ENCODE measurements at regions not wholly inside any gene's neighbourhood (a gene's known extent, or its start where the extent isn't known, plus 50 kb on each side); places are given as distances from the start of the nearest gene placed in this dataset.

- Histone ChIP-seq H3K36me3 (ENCODE audit: control insufficient read depth in 4 of 4, insufficient read depth in 3 of 4, low read depth in 1 of 4, low read length in 3 of 4) (no peaks in the 10 kb centered on the region), H3K9me3 (ENCODE audit: control insufficient read depth in 4 of 4, low read length in 3 of 4) (no peaks in the 10 kb centered on the region), H3K4me3 (ENCODE audit: low read depth in 1 of 3, low read length in 3 of 3) (no peak overlapping the region), H3K9ac (ENCODE audit: low read depth in 1 of 2, low read length in 2 of 2) (no peak overlapping the region), H3K27me3 (ENCODE audit: control insufficient read depth in 4 of 4, insufficient read depth in 4 of 4, low read length in 3 of 4) (no peaks in the 10 kb centered on the region), H3K4me1 (ENCODE audit: control insufficient read depth in 4 of 4, insufficient read depth in 4 of 4, low read length in 3 of 4) (no peaks in the 10 kb centered on the region), H3K27ac (ENCODE audit: low read depth in 1 of 2, low read length in 2 of 2) (no peak overlapping the region)
- 79% methylated on average over 10 of the region's 10 CpGs for WGBS
- no peak for DNase-seq (ENCODE audit: low spot score)
- TF ChIP-seq ATF3 (IDR thresholded peaks at IDR 0.05): no peak
- TF ChIP-seq NR2F2 (IDR thresholded peaks at IDR 0.05): peak; percentile 64
- TF ChIP-seq RXRA (IDR thresholded peaks at IDR 0.05): peak in 1 of 2 donors; percentile 40
Measured at GRCh38 chr1:203401199-203401877, 50.4 kb upstream of the FMOD start.

DNA sequence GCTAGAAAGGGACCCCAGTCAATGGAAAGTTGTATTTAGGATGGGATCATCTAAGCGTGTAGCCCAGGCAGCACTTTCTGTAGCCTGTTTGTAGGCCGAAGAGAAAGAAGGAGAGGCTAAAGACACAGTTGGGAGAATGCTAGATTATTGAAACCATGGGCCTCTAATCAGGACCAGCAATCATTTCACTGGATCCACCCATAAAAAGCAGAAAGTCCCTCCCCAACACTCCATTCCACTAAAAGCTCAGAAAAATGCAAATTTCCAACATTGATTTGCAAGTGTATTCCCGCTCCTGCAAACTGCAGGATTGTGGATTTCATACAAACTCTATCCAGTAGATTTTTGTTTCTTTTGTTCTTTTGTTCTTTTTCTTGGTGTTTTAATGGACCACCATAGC, 51.2 kb upstream of the FMOD start:
- Histone ChIP-seq H3K9me3 (ENCODE audit: control insufficient read depth in 4 of 4, low read length in 3 of 4) (no peaks in the 10 kb centered on the region), H3K4me3 (ENCODE audit: low read depth in 1 of 3, low read length in 3 of 3) (no peak overlapping the region), H3K4me1 (ENCODE audit: control insufficient read depth in 4 of 4, insufficient read depth in 4 of 4, low read length in 3 of 4) (no peaks in the 10 kb centered on the region), H3K27ac (ENCODE audit: low read depth in 1 of 2, low read length in 2 of 2) (peak overlapping the region in 1 of 2 donors; percentile 21), H3K9ac (ENCODE audit: low read depth in 1 of 2, low read length in 2 of 2) (no peak overlapping the region), H3K36me3 (ENCODE audit: control insufficient read depth in 4 of 4, insufficient read depth in 3 of 4, low read depth in 1 of 4, low read length in 3 of 4) (no peaks in the 10 kb centered on the region), H3K27me3 (ENCODE audit: control insufficient read depth in 4 of 4, insufficient read depth in 4 of 4, low read length in 3 of 4) (no peaks in the 10 kb centered on the region)
- TF ChIP-seq FOXA1 (IDR thresholded peaks at IDR 0.05): no peak
- no peak for TF ChIP-seq RXRA (IDR thresholded peaks at IDR 0.05)
- TF ChIP-seq JUND (IDR thresholded peaks at IDR 0.05): no peak
- no peak for TF ChIP-seq YY1 (IDR thresholded peaks at IDR 0.05)
- no peak for TF ChIP-seq EGR1 (IDR thresholded peaks at IDR 0.05; ENCODE audit: low read depth in 2 of 2)
- TF ChIP-seq RAD21 (IDR thresholded peaks at IDR 0.05): no peak
- no peak for TF ChIP-seq ATF3 (IDR thresholded peaks at IDR 0.05)
- no peak for TF ChIP-seq GABPA (IDR thresholded peaks at IDR 0.05 in 1 of 2, conservative IDR thresholded peaks at IDR 0.05 in 1 of 2)
- TF ChIP-seq, protein P1, sequence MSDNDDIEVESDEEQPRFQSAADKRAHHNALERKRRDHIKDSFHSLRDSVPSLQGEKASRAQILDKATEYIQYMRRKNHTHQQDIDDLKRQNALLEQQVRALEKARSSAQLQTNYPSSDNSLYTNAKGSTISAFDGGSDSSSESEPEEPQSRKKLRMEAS (IDR thresholded peaks at IDR 0.05): no peak
- no peak for TF ChIP-seq NR2F2 (IDR thresholded peaks at IDR 0.05)
- TF ChIP-seq, protein P2, sequence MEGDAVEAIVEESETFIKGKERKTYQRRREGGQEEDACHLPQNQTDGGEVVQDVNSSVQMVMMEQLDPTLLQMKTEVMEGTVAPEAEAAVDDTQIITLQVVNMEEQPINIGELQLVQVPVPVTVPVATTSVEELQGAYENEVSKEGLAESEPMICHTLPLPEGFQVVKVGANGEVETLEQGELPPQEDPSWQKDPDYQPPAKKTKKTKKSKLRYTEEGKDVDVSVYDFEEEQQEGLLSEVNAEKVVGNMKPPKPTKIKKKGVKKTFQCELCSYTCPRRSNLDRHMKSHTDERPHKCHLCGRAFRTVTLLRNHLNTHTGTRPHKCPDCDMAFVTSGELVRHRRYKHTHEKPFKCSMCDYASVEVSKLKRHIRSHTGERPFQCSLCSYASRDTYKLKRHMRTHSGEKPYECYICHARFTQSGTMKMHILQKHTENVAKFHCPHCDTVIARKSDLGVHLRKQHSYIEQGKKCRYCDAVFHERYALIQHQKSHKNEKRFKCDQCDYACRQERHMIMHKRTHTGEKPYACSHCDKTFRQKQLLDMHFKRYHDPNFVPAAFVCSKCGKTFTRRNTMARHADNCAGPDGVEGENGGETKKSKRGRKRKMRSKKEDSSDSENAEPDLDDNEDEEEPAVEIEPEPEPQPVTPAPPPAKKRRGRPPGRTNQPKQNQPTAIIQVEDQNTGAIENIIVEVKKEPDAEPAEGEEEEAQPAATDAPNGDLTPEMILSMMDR (IDR thresholded peaks at IDR 0.05; ENCODE audit: low read depth, low read length, missing input control): no peak
- TF ChIP-seq TAF1 (conservative IDR thresholded peaks at IDR 0.05): no peak
- TF ChIP-seq, protein P3, sequence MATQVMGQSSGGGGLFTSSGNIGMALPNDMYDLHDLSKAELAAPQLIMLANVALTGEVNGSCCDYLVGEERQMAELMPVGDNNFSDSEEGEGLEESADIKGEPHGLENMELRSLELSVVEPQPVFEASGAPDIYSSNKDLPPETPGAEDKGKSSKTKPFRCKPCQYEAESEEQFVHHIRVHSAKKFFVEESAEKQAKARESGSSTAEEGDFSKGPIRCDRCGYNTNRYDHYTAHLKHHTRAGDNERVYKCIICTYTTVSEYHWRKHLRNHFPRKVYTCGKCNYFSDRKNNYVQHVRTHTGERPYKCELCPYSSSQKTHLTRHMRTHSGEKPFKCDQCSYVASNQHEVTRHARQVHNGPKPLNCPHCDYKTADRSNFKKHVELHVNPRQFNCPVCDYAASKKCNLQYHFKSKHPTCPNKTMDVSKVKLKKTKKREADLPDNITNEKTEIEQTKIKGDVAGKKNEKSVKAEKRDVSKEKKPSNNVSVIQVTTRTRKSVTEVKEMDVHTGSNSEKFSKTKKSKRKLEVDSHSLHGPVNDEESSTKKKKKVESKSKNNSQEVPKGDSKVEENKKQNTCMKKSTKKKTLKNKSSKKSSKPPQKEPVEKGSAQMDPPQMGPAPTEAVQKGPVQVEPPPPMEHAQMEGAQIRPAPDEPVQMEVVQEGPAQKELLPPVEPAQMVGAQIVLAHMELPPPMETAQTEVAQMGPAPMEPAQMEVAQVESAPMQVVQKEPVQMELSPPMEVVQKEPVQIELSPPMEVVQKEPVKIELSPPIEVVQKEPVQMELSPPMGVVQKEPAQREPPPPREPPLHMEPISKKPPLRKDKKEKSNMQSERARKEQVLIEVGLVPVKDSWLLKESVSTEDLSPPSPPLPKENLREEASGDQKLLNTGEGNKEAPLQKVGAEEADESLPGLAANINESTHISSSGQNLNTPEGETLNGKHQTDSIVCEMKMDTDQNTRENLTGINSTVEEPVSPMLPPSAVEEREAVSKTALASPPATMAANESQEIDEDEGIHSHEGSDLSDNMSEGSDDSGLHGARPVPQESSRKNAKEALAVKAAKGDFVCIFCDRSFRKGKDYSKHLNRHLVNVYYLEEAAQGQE (IDR thresholded peaks at IDR 0.05): no peak
- TF ChIP-seq ZBTB33 (IDR thresholded peaks at IDR 0.05): no peak
- no peak for TF ChIP-seq SP1 (IDR thresholded peaks at IDR 0.05)
- TF ChIP-seq HNF4A (conservative IDR thresholded peaks at IDR 0.05): no peak
- no peak for TF ChIP-seq FOXA2 (IDR thresholded peaks at IDR 0.05)
- no peak for TF ChIP-seq HNF4G (IDR thresholded peaks at IDR 0.05)
- 78% methylated on average over 3 of the region's 3 CpGs for WGBS
- DNase-seq (ENCODE audit: low spot score): no peak

Measured in liver (tissue), 8 donors.